NCI-H1092 treated with DMSO at 0.1 percent for 48 hours (cell line): ENCODE measurements at regions not wholly inside any gene's neighbourhood (a gene's known extent, or its start where the extent isn't known, plus 50 kb on each side); places are given as distances from the start of the nearest gene placed in this dataset.

Experiments used
- DNase-seq: peaks from one replicate; lab custom pipeline; 2025; lab: John Stamatoyannopoulos, UW

DNA sequence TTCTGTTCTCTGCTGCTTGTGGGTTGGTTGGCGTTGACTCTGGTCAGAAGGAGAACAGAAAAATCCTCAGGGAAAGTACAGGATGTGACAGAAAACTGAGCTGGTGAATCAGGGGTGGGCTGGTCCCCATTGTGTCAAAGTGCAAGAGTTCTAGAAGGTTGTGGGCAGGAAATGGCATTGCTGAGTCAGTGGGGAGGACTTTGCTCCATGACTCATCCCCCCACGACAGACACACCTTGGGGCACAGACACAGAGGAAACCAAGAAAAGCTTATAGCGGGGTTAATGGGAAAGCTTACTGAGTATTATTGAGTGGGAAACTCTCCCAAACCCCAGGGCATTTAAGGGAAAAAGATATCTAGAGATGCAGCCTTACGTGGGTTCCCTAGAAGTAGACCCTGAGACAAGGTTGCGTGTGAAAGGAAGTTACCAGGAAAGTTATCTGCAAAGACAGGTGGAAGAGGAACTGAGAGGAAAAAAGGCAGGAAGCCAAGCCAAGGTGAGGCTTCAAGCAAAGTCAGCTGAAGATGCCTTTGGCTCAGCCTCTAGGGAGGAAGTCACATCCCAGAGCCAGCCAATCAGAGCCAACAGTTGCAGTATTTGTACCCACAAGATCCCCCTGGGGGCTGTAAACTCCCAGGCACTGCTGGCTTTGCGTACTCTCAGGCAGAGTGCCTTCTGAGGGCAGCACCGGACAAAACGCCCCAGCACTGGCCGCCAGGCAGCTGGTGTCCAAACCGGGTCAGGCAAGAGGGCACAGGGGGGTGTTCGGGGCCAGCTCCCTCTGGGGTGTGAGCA, 86.4 kb downstream of the FOXL1 start:
- no peak for DNase-seq

DNA sequence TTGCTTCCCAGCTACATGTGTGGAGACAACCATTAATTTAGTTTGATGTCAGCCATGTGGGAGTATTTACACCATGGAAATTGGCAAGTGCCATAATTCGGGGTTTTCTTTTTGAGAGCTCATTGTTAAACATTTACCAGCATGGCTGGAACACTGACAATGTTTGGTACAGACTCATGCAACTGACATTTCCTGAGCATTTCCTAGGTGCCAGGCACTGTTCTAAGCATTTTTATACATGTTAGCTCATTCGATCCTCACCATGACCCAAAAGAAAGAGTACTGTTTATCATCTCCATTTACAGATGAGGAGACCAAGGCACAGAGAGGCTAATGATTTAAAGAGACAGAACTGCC, 86.9 kb downstream of the FOXL1 start:
- no peak for DNase-seq

DNA sequence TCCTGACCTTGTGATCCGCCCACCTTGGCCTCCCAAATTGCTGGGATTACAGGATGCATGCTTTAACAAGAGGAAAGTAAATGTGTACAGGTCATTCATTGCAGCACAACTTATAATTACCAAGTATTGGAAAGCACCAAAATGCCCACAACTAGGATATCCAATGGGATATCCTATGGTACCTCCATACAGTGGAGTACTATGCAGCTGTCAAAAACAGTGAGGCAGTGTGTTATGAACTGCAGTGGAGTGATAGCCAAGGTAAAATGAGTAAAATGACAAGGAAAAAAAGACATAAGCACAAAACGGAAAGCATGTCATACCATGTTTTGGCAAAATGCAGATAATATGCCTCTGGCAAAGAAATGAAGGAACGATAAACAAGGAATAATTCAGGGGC, 87.6 kb downstream of the FOXL1 start:
- no peak for DNase-seq

DNA sequence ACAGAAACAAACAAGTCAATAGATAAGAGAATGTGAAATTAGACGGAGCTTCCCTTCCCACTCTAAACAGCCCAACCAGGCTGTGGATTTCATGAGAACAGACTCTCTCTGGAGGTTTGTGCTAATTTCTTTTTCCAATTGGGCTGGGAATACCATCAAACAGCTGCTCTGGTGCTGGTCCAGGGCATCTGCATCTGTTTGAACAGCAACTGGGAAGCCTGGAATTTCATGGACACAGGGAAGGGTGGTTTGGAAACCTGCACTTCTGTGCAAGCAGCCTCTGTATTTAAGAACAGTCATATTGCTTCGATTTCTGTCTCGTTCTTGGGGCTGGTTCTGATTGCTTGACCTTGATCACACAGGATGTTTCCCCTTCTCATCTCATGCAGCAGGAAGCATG, 88.7 kb downstream of the FOXL1 start:
- no peak for DNase-seq

DNA sequence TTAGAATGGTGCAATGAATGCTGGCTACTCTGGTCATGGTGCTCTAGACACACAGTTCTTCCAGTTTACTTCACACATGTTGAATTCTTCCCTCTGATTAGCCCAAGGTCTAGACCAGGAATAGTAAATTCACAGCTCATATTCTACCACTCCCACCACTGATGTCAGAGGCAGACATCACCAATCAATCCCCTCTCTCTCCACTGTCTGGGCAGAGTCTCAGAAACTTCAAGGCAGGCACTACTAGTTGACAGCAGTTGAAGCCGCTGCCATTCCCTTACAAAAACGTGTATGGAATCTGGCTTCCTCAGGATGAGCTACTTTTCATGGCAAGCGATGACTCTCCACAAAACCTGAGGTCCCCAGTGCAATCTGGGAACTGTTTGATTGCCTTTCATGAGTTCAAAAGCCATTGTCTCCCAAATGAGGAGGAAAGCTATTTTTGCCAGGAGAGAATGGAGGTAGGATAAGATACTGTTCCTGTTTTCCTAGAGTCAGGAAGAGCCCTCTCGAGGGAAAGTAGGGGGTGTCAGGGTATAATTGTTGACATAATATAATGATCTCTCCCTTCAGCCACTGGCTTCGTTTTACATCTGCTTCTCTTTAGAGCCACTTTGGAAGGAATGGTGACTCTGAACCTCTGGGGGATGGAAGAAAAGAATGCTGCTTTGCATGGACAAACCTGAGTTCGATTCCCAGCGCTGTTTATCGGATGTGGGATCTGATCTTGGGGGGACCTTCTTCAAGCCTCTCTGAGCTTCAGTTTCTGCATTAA, 90.0 kb downstream of the FOXL1 start:
- no peak for DNase-seq

DNA sequence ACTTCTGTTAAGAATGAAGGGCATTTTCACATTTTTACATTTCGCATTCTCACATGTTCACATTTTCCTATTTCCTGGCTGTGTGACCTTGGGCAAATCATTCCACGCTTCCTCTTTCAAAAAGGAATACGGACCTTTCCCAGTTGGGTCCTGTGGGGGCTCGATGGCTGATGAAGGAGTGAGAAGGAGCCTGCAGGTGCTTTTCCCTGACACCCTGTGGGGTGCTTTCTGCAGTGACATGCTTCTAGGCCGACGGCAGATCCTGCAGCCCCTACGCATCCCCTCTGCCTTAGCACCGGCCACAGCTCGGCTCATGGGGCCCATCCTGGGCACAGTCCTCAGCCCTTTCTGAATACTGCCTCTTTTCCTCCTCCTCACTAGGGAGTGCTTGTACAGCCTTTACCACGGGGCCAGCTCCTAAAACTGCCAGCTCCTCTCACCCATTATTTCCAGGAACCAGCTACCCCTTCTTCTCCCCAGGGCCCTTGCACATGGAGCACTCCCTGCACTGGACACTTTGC, 91.0 kb downstream of the FOXL1 start:
- DNase-seq: no peak

DNA sequence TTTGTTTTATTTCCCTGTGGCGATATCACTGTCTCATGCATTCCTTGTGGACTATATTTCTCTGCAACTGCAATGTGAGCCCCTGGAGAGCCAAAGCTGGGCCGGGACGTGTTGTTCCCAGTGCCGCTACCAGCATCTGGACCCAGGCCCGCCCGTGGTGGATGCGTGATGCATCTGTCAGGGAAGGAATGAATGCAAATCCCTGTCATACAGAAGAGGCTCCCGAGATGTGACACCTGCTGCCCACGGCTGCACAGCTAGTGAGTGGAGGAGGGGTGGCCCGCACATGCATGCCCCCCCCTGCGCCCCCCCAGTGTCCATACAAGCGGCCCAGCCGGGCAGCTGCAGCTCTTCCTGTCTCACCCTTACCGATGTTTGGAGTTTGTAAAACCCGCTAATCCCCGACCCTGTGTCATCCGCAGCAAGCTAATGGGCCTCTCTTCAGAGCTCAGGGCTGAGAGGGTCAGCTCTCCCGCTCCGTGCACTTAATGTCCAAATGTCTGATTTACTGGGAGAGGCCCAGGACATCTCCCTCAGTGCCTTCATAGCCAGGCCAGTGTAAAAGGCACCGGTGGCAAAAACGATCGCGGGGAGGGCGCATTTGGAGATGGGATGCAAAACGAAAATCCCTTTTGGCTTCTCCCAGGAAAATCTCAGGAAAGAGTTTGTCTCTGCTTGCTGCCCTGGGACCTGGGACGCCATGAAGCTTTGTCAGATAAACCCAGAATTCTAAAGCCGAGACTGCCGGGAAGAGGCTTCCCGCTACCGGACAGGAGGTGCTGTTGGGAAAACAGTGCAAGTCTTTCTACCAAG, 91.8 kb downstream of the FOXL1 start:
- DNase-seq: no peak

DNA sequence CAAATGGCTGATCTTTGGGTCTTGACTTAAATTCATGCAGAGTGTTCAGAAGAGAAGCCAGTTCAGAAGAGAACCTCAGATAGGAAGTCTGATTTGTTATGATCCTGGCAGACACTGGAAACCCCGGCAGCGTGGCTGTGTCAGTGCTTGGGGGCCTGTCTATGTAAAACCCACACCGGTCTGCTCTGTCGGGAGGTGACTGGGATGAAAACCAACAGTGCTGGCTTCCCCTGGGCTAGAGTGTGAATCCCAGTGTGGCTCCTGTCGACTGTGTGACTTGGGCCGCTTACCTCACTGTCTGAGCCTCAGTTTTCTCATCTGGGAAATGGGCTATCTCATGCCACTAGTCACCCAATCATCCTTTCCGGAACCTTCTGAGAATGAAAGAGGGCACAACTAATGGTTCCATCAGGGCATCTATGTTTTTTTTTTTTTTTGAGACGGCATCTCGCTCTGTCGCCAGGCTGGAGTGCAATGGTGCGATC, 92.4 kb downstream of the FOXL1 start:
- no peak for DNase-seq

DNA sequence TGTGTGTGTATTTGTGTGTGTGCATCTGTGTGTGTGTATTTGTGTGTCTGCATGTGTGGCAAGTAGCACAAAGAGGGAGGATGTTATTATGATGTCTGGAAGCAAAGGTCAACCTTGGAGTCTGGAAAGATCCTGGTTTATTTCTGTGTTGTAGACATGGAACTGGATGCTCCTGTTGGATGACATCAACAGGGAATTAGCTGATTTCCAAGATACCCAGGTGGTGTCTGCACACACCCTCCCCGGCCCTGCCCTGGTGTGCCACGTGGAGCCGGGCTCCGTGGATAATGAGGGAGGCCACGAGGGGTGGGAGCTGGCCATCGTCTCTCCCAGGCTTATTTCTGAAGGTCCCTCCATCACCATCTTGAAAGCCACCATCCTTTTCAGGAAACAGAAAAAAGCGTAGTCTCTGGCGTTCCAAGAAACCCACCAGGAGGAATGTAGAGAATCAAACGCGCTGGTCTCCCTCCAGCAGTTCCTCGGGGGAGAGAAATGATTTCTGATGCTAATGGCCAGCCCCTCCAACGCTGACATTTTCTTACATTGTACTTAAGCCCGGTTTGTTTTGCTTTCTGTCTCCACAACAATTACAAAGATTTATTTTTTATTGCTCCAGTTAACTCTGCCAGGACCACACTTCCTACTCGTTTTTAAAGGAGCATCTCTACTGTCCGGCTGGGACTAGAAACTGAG, 93.3 kb downstream of the FOXL1 start:
- no peak for DNase-seq

DNA sequence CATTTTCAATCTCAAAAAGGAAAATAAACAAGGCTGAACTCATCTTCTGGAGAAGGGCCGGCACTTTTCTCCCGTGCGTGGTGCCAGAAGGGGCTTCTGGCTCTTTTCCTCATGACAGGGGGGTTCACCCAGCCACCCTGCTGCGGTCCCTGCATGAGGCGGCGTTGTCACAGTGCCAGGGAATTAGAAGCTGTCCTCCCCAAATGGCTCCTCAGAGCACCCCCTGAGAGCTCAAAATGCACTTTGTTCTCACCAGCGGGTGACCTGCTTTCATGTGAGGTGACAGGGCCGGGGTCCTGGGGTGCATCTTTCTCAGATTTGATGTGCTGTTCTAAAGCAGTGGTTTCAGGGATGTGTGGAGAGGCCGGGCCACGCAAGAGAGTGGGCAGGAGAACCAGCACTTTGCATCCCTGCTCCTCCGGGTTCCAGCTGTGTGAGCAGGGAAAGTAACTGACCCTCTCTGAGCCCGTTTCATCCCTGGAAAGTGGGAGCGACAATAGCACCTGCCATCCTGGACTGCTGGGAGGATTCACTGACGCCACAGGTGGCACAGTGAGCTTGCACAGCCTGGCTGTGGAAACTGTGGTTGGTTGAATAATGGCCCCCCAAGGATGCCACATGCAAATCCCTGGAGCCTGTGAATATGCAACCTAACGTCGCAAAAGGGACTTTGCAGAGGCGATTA, 94.0 kb downstream of the FOXL1 start:
- no peak for DNase-seq

DNA sequence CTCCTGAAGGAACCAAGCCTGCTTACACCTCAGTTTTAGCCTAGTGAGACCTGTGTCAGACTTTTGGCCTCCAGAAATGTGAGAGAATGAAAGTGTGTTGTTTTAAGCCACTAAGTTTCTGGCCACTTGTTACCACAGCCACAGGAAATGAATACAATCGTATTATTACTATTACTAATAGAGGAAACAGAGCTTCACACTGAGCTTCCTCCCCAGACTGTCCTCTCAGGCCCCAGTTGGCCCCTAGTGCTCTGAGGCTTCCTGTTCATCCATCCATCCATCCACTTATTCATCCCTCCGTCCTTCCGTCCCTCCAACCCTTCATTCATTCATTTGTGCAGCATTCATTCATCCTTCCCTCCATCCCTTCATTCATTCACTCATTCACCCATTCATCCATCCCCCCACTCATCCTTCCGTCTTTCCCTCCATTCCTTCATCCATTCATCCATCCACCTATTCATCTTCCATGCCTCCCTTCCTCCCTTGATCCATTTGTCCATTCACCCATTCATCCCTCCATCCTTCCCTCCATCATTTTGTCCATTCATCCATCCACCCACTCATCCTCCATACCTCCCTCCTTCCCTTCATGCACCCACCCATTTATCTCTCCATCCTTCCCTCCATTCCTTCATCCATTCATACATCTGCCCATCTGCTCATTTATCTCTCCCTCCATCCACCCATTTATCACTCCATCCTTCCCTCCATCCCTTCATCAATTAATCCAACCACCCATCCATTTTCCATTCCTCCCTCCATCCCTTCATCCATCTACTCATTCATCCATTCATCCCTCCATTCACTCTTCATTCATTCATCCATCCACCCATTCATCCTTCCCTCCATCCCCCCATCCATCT, 95.0 kb downstream of the FOXL1 start:
- DNase-seq: no peak

DNA sequence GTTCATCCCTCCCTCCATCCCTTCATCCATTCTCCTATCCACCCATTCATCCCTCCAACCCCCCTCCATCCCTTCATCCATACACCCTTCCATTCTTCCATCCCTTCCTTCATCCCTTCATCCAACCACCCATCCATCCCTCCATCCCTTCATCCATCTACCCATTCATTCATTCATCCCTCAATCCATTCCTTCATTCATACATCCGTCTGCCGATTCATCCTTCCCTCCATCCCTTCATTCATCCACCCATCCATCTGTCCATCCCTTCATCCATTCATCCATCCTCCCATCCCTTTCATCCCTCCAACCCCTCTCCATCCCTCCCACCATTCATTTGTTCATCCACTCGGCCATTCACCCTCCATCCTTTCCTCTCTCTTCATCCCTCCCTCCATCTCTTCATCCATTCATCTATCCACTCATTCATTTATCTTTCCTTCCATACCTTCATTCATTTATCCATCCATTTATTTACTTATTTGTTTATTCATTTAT, 95.7 kb downstream of the FOXL1 start:
- no peak for DNase-seq

DNA sequence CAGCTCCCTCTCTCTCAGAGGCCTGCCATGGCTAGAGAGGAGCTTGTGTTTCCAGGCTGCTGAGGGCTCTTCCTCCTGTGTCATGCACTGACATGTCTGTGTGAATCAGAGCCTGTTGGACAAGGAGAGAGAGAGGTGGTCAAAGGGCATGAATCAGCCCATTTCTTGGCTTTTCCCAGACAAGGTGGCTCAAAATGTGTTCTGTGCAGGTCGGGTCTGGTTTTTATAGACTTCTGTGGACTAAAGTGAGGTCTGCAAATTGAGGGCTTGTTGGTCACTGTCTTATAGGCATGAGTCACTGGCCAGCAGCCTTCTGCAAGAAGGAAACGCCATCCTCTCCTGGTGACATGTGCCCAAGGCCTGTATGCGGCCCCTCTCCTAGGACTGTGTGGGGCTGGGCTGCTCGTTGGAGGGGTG, 97.9 kb downstream of the FOXL1 start:
- no peak for DNase-seq

DNA sequence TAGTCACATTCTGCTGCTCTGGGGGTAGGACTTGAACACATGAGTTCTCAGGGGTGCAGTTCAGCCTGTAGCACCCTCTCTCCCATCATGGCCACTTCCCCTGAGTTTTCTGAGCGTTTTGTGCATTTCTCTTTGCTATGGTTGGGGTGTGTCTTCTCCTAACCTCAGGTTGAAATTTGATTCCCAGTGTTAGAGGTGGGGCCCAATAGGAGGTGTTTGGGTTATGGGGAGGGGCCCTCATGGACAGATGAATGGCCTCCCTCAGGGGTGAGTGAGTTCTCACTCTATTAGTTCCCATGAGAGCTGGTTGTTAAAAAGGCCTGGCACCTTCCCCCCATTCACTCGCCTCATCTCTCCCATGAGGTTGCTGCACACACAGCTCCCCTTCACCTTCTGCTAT, 101.1 kb downstream of the FOXL1 start:
- no peak for DNase-seq

DNA sequence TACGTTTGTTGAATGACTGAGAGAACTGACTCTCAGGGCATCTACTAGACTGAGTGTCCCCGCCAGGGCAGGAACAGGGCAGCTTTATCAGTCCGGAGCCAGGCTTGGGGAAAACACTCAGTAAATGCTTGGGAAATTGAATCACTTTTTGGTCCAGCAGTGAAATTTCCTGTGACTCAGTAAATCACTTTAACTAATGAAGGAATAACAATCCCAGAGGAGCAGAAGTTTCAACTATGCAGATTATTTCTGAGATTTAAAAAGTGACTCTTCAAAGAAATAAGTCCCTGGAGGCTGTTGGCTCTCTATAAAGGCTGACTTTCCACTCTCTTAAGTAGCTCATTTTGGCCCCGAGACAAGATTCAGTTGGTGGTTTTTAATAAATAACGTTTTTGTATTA, 101.8 kb downstream of the FOXL1 start:
- no peak for DNase-seq

DNA sequence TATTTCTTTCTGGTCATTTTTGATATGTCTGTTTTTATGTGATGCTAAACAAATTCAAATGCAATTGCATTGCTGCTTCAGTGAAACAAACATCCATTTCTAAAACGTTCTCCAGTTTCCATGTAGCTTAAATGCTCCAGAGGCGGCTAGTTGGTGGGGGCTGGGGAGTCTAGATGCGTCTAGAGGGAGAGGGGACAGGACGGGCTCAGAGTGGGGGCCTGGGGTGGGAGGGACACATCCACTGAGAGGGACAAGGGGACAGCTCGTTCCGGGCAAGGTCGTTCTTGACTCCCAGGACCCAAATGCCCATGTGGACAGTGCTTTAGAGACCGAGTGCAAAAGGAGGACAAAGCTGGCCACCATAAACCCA, 102.3 kb downstream of the FOXL1 start:
- no peak for DNase-seq

DNA sequence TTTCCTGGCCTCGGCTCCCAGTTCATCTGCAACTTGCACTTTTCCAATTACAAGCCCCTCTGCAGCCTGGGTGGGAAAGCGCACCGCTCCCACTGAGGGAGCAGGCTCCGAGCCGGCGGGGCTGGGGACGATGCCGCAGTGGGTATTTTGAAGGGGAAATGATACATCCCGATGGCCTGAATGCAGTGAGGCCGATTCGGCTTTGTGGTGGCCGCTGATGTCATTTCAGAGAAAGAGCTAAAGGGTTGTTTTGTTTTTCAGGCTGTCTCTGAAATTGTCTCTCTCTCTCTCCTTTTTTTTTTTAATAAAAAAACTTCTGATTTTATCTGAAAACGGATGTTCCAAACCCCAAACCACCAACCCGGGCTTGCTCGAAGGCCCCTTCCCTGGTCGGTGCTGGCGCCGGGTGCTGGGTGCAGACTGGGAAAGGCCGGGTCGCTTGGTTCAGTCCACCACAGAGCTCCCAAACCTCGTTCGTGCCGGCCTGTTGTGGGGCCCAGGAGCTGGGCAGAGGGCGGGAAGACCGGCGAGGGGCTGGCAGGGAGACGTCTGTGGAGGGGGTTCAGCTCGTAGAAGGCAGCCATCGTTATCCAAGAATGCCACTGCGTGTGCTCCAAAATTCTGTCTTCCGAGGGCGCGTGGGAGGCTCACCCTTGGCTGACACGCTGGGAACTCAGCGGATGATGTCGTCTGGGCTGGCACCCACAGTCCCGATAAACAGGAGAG, 102.8 kb downstream of the FOXL1 start:
- DNase-seq: no peak

DNA sequence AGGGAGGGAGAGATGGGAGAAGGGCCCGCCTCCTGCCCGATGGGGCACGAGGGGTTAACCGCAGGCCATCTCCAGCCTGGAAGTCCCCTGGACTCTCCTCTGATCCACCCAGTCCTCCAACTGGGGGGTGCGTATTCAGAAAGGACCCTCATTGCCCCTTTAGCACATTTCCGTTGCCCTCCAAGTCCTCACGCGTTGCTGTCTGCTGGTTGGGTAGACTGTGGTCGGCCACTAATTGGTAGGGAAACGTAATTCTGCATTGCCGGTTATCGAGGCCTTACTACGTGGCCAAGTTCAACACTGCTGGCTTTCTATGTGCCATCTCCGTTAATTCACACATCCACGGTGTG, 103.4 kb downstream of the FOXL1 start:
- DNase-seq: no peak

DNA sequence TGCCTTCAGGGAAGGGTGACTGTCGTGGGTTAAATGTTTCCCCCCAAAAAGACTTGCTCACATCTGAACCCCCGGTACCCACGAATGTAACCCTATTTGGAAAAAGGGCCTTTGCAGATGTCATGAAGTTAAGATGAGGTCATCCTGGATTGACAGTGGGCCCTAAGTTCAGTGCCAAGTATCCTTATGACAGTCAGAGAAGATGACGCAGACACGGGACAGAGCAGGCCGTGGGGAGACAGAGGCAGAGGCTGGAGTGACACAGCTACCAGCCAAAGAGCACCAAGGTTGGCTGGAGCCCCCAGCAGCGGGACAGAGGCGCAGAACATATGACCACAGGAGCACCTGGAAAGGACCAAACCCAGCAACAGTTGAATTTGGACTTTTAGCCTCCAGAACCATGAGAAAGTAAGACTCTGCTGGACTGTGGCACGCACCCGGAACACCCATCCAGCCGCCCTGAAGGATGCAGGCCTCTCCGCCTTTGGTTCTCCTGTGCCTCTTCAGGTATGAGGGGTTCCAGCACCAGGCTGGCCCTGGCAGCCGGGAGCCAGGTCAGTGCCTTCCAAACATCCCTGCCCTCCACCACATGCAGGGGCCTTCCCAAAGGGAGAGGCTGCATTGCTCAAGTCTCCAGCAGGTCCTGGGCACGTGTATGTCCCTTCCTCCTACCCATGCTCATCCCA, 104.0 kb downstream of the FOXL1 start:
- no peak for DNase-seq
